SK-N-SH treated with all-trans-retinoic acid at 6 μM for 48 hours (cell line): ENCODE measurements at regions not wholly inside any gene's neighbourhood (a gene's known extent, or its start where the extent isn't known, plus 50 kb on each side); places are given as distances from the start of the nearest gene placed in this dataset.

ENCODE experiments used
- ATAC-seq: fragments of 200-7000 bp; cut with Tn5 transposase; 3 replicates; pipeline ENCODE4 v1.9.1; 2020; ENCODE audit warnings: mild to moderate bottlenecking, moderate library complexity
- ARNTL ChIP-seq: fragments of 450-650 bp; formaldehyde crosslinking; IDR thresholded peaks from 2 replicates; pipeline ENCODE4 v1.5.0; 2020; ENCODE audit warnings: low read depth, mild to moderate bottlenecking, moderate library complexity, borderline replicate concordance
- BACH2 ChIP-seq: fragments of 250-450 bp; sonication (Bioruptor Pico); IDR thresholded peaks from 2 replicates; pipeline ENCODE4 v1.9.0; 2021; ENCODE audit warnings: mild to moderate bottlenecking, borderline replicate concordance
- CSDC2 ChIP-seq: fragments of 250-450 bp; sonication (Bioruptor Pico); IDR thresholded peaks from 2 replicates; pipeline ENCODE4 v1.5.0; 2020; ENCODE audit warnings: mild to moderate bottlenecking, moderate library complexity
- ESRRG ChIP-seq: fragments of 250-450 bp; sonication (Bioruptor Pico); IDR thresholded peaks from 2 replicates; pipeline ENCODE4 v1.6.1; 2021; ENCODE audit warnings: mild to moderate bottlenecking
- GLIS3 ChIP-seq: fragments of 250-450 bp; sonication (Bioruptor Pico); IDR thresholded peaks from 2 replicates; pipeline ENCODE4 v1.5.0; 2020; ENCODE audit warnings: mild to moderate bottlenecking, moderate library complexity
- ISL1 ChIP-seq: fragments of 250-450 bp; sonication (Bioruptor Pico); IDR thresholded peaks from 2 replicates; pipeline ENCODE4 v2.1.2; 2022; ENCODE audit warnings: mild to moderate bottlenecking, moderate library complexity
- OSR1 ChIP-seq: fragments of 250-450 bp; sonication (Bioruptor Pico); IDR thresholded peaks from 2 replicates; pipeline ENCODE4 v1.8.0; 2022; ENCODE audit warnings: moderate library complexity, mild to moderate bottlenecking, inconsistent platforms
- PPARA ChIP-seq: fragments of 250-450 bp; sonication (Bioruptor Pico); IDR thresholded peaks from 2 replicates; pipeline ENCODE4 v1.5.0; 2020; ENCODE audit warnings: mild to moderate bottlenecking, borderline replicate concordance
- RARB ChIP-seq: fragments of 250-450 bp; sonication (Bioruptor Pico); IDR thresholded peaks from 2 replicates; pipeline ENCODE4 v1.8.0; 2021; ENCODE audit warnings: mild to moderate bottlenecking, moderate library complexity
- SNAI2 ChIP-seq: fragments of 250-450 bp; sonication (Bioruptor Pico); IDR thresholded peaks from 2 replicates; pipeline ENCODE4 v1.5.0; 2020; ENCODE audit warnings: mild to moderate bottlenecking, moderate library complexity
- TCF4 ChIP-seq: fragments of 250-450 bp; sonication (Bioruptor Pico); IDR thresholded peaks from 2 replicates; pipeline ENCODE4 v1.8.0; 2021; ENCODE audit warnings: mild to moderate bottlenecking, moderate library complexity, borderline replicate concordance
- TOX ChIP-seq: fragments of 250-450 bp; sonication (Bioruptor Pico); IDR thresholded peaks from 2 replicates; pipeline ENCODE4 v1.8.0; 2021; ENCODE audit warnings: mild to moderate bottlenecking, moderate library complexity, borderline replicate concordance
- ZC3H10 ChIP-seq: fragments of 250-450 bp; sonication (Bioruptor Pico); IDR thresholded peaks from 2 replicates; pipeline ENCODE4 v1.5.1; 2021; ENCODE audit warnings: mild to moderate bottlenecking, moderate library complexity
- ZFP3 ChIP-seq: fragments of 250-450 bp; sonication (Bioruptor Pico); IDR thresholded peaks from 2 replicates; pipeline ENCODE4 v1.5.0; 2020; ENCODE audit warnings: mild to moderate bottlenecking, moderate library complexity
- ZFP30 ChIP-seq: fragments of 450-650 bp; formaldehyde crosslinking; IDR thresholded peaks from 2 replicates; pipeline ENCODE4 v1.5.0; 2022; ENCODE audit warnings: mild to moderate bottlenecking, moderate library complexity
- ZNF565 ChIP-seq: fragments of 450-650 bp; formaldehyde crosslinking; conservative IDR thresholded peaks from 2 replicates; pipeline ENCODE4 v1.5.0; 2020; ENCODE audit warnings: low read depth, mild to moderate bottlenecking, moderate library complexity
- ZNF70 ChIP-seq: fragments of 450-650 bp; formaldehyde crosslinking; IDR thresholded peaks from 2 replicates; pipeline ENCODE4 v1.5.0; 2020; ENCODE audit warnings: mild to moderate bottlenecking, moderate library complexity
- ZNF8 ChIP-seq: fragments of 450-650 bp; formaldehyde crosslinking; IDR thresholded peaks from 2 replicates; pipeline ENCODE4 v1.5.0; 2020; ENCODE audit warnings: mild to moderate bottlenecking, moderate library complexity
- TF ChIP-seq, protein P1 (sequence below): fragments of 250-450 bp; sonication (Bioruptor Pico); IDR thresholded peaks from 2 replicates; pipeline ENCODE4 v1.5.0; 2020; ENCODE audit warnings: mild to moderate bottlenecking, moderate library complexity
- TF ChIP-seq, protein P2 (sequence below): fragments of 250-450 bp; sonication (Bioruptor Pico); IDR thresholded peaks from 2 replicates; pipeline ENCODE4 v1.5.1; 2021; ENCODE audit warnings: mild to moderate bottlenecking, moderate library complexity
- TF ChIP-seq, protein P3 (sequence below): fragments of 250-450 bp; sonication (Bioruptor Pico); IDR thresholded peaks from 2 replicates; pipeline ENCODE4 v1.5.1; 2020; ENCODE audit warnings: low read depth, mild to moderate bottlenecking, moderate library complexity
- TF ChIP-seq, protein P4 (sequence below): fragments of 250-450 bp; sonication (Bioruptor Pico); IDR thresholded peaks from 2 replicates; pipeline ENCODE4 v1.8.0; 2020; ENCODE audit warnings: mild to moderate bottlenecking, moderate library complexity, borderline replicate concordance

DNA sequence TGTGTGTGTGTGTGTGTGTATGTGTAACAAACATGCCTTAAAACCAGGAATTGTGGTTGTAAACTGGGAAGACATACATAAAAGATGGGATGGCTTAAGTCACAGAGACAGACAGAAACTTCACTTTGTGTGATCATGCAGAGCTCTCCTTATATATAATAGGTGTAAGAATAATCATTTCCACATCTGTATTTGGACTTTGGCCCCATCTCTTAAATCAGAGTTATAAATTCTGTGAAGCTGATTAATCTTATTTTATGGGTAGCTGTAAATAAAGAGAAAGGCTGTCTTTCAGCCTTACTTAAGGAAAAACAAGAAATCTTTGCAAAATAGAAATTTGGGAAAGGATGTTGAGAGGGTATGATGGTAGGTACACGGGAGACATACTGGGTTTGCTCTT is 174.6 kb upstream of the PITX2 start (continued):
- TF ChIP-seq, protein P1, sequence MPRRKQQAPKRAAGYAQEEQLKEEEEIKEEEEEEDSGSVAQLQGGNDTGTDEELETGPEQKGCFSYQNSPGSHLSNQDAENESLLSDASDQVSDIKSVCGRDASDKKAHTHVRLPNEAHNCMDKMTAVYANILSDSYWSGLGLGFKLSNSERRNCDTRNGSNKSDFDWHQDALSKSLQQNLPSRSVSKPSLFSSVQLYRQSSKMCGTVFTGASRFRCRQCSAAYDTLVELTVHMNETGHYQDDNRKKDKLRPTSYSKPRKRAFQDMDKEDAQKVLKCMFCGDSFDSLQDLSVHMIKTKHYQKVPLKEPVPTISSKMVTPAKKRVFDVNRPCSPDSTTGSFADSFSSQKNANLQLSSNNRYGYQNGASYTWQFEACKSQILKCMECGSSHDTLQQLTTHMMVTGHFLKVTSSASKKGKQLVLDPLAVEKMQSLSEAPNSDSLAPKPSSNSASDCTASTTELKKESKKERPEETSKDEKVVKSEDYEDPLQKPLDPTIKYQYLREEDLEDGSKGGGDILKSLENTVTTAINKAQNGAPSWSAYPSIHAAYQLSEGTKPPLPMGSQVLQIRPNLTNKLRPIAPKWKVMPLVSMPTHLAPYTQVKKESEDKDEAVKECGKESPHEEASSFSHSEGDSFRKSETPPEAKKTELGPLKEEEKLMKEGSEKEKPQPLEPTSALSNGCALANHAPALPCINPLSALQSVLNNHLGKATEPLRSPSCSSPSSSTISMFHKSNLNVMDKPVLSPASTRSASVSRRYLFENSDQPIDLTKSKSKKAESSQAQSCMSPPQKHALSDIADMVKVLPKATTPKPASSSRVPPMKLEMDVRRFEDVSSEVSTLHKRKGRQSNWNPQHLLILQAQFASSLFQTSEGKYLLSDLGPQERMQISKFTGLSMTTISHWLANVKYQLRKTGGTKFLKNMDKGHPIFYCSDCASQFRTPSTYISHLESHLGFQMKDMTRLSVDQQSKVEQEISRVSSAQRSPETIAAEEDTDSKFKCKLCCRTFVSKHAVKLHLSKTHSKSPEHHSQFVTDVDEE: no peak
- TF ChIP-seq, protein P2, sequence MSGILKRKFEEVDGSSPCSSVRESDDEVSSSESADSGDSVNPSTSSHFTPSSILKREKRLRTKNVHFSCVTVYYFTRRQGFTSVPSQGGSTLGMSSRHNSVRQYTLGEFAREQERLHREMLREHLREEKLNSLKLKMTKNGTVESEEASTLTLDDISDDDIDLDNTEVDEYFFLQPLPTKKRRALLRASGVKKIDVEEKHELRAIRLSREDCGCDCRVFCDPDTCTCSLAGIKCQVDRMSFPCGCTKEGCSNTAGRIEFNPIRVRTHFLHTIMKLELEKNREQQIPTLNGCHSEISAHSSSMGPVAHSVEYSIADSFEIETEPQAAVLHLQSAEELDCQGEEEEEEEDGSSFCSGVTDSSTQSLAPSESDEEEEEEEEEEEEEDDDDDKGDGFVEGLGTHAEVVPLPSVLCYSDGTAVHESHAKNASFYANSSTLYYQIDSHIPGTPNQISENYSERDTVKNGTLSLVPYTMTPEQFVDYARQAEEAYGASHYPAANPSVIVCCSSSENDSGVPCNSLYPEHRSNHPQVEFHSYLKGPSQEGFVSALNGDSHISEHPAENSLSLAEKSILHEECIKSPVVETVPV (CRISPR knock-in tag): no peak

DNA sequence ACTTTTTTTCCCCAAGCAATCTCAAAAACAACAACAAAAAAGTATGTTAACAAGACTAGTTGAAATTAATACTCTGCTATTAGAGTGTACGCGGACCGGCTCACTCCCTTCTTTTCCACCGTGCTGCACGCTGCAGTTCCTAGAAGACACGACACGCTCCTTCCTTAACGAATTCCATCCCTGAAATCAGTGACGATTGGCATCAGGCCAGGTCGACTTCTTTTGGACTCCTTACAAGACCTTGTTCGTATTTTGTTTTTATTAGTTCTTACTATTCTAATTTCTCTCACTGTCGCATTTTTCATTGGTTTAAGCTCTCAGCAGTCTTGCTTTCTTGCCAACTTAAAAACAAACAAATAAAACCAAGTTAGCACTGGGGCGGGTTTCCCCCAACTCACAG is 175.8 kb upstream of the PITX2 start:
- ATAC-seq: no peak
- TF ChIP-seq BACH2 (CRISPR knock-in tag) (no peak), PPARA (no peak), ARNTL (CRISPR knock-in tag) (no peak), OSR1 (no peak), ZNF70 (no peak), ZC3H10 (CRISPR knock-in tag) (no peak)
- TF ChIP-seq, protein P3, sequence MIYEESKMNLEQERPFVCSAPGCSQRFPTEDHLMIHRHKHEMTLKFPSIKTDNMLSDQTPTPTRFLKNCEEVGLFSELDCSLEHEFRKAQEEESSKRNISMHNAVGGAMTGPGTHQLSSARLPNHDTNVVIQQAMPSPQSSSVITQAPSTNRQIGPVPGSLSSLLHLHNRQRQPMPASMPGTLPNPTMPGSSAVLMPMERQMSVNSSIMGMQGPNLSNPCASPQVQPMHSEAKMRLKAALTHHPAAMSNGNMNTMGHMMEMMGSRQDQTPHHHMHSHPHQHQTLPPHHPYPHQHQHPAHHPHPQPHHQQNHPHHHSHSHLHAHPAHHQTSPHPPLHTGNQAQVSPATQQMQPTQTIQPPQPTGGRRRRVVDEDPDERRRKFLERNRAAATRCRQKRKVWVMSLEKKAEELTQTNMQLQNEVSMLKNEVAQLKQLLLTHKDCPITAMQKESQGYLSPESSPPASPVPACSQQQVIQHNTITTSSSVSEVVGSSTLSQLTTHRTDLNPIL: no peak
- TF ChIP-seq, protein P4, sequence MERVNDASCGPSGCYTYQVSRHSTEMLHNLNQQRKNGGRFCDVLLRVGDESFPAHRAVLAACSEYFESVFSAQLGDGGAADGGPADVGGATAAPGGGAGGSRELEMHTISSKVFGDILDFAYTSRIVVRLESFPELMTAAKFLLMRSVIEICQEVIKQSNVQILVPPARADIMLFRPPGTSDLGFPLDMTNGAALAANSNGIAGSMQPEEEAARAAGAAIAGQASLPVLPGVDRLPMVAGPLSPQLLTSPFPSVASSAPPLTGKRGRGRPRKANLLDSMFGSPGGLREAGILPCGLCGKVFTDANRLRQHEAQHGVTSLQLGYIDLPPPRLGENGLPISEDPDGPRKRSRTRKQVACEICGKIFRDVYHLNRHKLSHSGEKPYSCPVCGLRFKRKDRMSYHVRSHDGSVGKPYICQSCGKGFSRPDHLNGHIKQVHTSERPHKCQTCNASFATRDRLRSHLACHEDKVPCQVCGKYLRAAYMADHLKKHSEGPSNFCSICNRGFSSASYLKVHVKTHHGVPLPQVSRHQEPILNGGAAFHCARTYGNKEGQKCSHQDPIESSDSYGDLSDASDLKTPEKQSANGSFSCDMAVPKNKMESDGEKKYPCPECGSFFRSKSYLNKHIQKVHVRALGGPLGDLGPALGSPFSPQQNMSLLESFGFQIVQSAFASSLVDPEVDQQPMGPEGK (CRISPR knock-in tag): no peak

DNA sequence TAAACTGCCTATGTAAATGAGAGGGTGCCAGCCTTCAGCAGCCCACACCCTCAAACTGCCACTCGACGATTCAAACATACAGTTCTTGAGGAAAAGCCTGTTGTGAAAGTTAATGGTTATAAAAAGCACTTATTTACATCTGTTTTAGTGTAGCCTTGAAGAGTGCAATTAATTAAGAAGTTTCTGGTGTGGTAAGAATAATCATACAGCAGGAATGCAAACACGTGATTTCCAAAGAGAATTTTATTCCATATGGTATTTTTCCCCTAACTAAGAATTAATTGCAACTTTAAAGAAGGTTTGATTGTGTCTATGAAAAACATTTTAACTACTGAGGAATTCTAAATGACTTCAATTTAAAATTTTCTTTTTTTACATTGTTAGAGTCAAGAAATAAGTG is 176.3 kb upstream of the PITX2 start:
- TF ChIP-seq ZNF8 (CRISPR knock-in tag) (no peak), CSDC2 (CRISPR knock-in tag) (no peak), ISL1 (CRISPR knock-in tag) (no peak), ZNF565 (no peak), OSR1 (no peak), ARNTL (CRISPR knock-in tag) (no peak), RARB (CRISPR knock-in tag) (no peak), ZNF70 (no peak), TOX (CRISPR knock-in tag) (no peak), ESRRG (CRISPR knock-in tag) (no peak), ZFP30 (CRISPR knock-in tag) (no peak), PPARA (no peak), GLIS3 (CRISPR knock-in tag) (no peak), SNAI2 (no peak), TCF4 (CRISPR knock-in tag) (no peak), ZFP3 (CRISPR knock-in tag) (no peak)
- TF ChIP-seq, protein P1: no peak
- TF ChIP-seq, protein P3: no peak
- TF ChIP-seq, protein P2 (CRISPR knock-in tag): no peak
- TF ChIP-seq, protein P4 (CRISPR knock-in tag): no peak
- TF ChIP-seq, all 23 proteins: peak for 0
- no peak for ATAC-seq
